OCI-LY1 (cell line): ENCODE measurements at regions not wholly inside any gene's neighbourhood (a gene's known extent, or its start where the extent isn't known, plus 50 kb on each side); places are given as distances from the start of the nearest gene placed in this dataset.

Source experiments
- EZH2 ChIP-seq: fragments of 200-600 bp; sonication (generic), shearing (Covaris generic); IDR thresholded peaks from 2 replicates; pipeline ENCODE4 v1.8.0; 2017; ENCODE audit warnings: borderline replicate concordance, mixed run types, mild to moderate bottlenecking, antibody characterized with exemption, low read length, moderate library complexity, mixed read lengths
- TF ChIP-seq, protein P1 (sequence below): fragments of 200-600 bp; sonication (generic), shearing (Covaris generic); IDR thresholded peaks from 2 replicates; pipeline ENCODE4 v1.5.1; 2017; ENCODE audit warnings: mild to moderate bottlenecking, antibody characterized with exemption, low read length, moderate library complexity, mixed read lengths

DNA sequence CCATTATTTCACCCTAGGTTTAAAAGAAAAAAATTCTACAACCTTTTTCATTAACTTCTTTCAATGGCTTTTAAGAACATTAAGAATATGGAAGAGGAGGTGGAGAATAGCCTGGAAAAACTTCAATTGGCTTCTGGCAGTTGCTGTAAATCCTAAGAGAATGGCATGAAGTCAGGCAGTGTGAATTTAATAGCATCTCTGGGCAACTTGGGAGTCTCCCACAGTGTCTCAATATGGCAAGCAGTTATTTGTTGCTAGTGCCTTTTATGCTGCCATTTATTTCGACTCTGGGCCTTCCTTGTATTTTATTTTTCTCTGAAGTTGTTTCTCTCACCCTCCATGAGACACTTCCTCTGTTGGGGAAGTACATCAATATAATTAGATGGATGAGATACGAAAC is 322.1 kb downstream of the CBLL2 start:
- TF ChIP-seq, protein P1, sequence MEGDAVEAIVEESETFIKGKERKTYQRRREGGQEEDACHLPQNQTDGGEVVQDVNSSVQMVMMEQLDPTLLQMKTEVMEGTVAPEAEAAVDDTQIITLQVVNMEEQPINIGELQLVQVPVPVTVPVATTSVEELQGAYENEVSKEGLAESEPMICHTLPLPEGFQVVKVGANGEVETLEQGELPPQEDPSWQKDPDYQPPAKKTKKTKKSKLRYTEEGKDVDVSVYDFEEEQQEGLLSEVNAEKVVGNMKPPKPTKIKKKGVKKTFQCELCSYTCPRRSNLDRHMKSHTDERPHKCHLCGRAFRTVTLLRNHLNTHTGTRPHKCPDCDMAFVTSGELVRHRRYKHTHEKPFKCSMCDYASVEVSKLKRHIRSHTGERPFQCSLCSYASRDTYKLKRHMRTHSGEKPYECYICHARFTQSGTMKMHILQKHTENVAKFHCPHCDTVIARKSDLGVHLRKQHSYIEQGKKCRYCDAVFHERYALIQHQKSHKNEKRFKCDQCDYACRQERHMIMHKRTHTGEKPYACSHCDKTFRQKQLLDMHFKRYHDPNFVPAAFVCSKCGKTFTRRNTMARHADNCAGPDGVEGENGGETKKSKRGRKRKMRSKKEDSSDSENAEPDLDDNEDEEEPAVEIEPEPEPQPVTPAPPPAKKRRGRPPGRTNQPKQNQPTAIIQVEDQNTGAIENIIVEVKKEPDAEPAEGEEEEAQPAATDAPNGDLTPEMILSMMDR, result no peak
- TF ChIP-seq EZH2, result no peak
